ENCODE measurements at regions not wholly inside any gene's neighbourhood (a gene's known extent, or its start where the extent isn't known, plus 50 kb on each side); places are given as distances from the start of the nearest gene placed in this dataset.

GRCh38 chr15:37793851-37794250, 140.6 kb upstream of the TMCO5A start:
- TF ChIP-seq, protein P1, sequence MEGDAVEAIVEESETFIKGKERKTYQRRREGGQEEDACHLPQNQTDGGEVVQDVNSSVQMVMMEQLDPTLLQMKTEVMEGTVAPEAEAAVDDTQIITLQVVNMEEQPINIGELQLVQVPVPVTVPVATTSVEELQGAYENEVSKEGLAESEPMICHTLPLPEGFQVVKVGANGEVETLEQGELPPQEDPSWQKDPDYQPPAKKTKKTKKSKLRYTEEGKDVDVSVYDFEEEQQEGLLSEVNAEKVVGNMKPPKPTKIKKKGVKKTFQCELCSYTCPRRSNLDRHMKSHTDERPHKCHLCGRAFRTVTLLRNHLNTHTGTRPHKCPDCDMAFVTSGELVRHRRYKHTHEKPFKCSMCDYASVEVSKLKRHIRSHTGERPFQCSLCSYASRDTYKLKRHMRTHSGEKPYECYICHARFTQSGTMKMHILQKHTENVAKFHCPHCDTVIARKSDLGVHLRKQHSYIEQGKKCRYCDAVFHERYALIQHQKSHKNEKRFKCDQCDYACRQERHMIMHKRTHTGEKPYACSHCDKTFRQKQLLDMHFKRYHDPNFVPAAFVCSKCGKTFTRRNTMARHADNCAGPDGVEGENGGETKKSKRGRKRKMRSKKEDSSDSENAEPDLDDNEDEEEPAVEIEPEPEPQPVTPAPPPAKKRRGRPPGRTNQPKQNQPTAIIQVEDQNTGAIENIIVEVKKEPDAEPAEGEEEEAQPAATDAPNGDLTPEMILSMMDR (conservative IDR thresholded peaks at IDR 0.05 in 1 of 2, IDR thresholded peaks at IDR 0.05 in 1 of 2; ENCODE audit: low read depth in 1 of 2, low read length in 2 of 2), result peak in 1 of 2 donors; percentile 8
- no peak for TF ChIP-seq EZH2 (IDR thresholded peaks at IDR 0.05; ENCODE audit: low read length, missing control alignments)

Data from fibroblast of lung (primary cell).